ENCODE measurements at regions not wholly inside any gene's neighbourhood (a gene's known extent, or its start where the extent isn't known, plus 50 kb on each side); places are given as distances from the start of the nearest gene placed in this dataset.
"Not testable (repeated sequence)": the region's sequence is repeated elsewhere in the genome, so short reads cannot be mapped to it uniquely, and the experiment has no call there.

DNA sequence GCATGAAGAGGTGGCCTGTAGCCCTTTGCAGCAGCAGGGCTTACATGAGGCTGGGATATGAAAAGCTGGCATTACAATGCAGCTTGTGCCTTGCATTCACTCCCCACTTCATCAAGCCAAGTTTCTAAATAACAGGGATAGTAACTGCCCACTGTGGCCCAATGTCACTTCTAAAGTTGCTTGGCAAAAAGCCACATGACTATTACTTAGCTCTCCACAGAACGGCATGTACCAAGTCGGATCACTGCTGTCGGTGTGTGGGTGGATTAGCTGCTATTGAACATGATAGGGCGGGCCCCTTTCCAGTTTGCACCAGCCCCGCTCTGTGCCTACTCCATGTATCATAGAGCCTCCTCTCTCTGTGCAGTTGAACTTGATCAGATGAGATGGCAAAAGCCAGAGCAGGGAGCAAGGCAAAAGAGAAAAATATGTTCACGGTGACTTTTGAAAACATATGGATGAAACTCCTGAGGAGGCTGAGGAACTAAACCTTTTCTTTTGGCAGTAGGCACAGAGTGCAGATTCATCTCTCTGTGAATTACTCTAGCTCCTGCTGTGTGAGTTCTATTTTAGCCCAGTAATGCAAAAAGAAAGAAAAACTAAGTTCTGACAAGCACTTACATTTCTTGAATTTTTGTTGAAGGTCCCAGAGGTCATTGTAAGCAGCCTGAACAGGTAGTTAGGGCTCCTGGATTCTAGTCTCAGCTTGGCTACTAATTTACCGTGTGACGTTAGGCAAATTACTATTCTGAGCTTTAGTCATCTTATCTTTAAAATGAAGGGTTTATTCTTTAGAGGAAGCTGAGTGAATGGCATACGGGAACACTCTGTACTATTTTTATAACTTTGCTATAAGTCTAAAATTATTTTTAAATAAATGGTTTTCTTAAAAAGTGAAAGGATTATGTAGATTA lies 125.6 kb upstream of the NBPF9 start:
- H3K4me1 ChIP-seq (ENCODE audit: control insufficient read depth in 2 of 2, insufficient read depth in 2 of 2, low read length in 1 of 2); H3K36me3 ChIP-seq (ENCODE audit: control insufficient read depth in 2 of 2, insufficient read depth in 2 of 2, low read length in 1 of 2); H3K9me3 ChIP-seq (ENCODE audit: control insufficient read depth in 2 of 2, insufficient read depth in 1 of 2, low read depth in 1 of 2, low read length in 1 of 2); H3K4me3 ChIP-seq (ENCODE audit: low read depth in 1 of 2, low read length in 2 of 2); H3K27me3 ChIP-seq (ENCODE audit: control insufficient read depth in 1 of 2, insufficient read depth in 2 of 2, low read length in 2 of 2): not testable (repeated sequence)
- peak overlapping the region; percentile 71 to 82 for H3K27ac ChIP-seq (ENCODE audit: low read depth in 2 of 2, low read length in 1 of 2)
- WGBS, 2 donors: no CpG with 5 or more reads among the region's 9 CpGs

DNA sequence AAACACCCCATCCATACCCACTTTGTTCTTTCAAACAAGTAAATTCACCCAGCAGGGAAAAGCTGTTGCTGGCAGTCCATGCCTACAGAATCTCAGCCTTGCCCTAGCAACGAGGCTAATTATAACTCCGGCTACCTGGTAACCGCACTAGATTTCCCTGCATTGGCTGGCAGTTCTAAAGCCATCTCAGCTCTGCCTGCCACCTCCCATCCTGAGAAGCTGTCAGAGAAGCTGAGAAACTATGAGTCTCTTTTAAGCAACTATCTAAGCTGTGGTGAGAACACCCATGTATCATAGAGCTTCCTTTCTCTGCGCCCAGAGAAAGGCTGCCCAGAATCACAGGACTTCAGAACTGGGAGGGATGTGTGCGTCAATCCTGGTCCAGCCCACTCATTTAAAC lies 126.5 kb upstream of the NBPF9 start:
- H3K4me1 ChIP-seq (ENCODE audit: control insufficient read depth in 2 of 2, insufficient read depth in 2 of 2, low read length in 1 of 2); H3K27me3 ChIP-seq (ENCODE audit: control insufficient read depth in 1 of 2, insufficient read depth in 2 of 2, low read length in 2 of 2); H3K36me3 ChIP-seq (ENCODE audit: control insufficient read depth in 2 of 2, insufficient read depth in 2 of 2, low read length in 1 of 2); H3K9me3 ChIP-seq (ENCODE audit: control insufficient read depth in 2 of 2, insufficient read depth in 1 of 2, low read depth in 1 of 2, low read length in 1 of 2); H3K4me3 ChIP-seq (ENCODE audit: low read depth in 1 of 2, low read length in 2 of 2): not testable (repeated sequence)
- peak overlapping the region; percentile 31 to 42 for H3K27ac ChIP-seq (ENCODE audit: low read depth in 2 of 2, low read length in 1 of 2)
- WGBS, 2 donors: 41 to 46% methylated on average over 3 of the region's 5 CpGs

DNA sequence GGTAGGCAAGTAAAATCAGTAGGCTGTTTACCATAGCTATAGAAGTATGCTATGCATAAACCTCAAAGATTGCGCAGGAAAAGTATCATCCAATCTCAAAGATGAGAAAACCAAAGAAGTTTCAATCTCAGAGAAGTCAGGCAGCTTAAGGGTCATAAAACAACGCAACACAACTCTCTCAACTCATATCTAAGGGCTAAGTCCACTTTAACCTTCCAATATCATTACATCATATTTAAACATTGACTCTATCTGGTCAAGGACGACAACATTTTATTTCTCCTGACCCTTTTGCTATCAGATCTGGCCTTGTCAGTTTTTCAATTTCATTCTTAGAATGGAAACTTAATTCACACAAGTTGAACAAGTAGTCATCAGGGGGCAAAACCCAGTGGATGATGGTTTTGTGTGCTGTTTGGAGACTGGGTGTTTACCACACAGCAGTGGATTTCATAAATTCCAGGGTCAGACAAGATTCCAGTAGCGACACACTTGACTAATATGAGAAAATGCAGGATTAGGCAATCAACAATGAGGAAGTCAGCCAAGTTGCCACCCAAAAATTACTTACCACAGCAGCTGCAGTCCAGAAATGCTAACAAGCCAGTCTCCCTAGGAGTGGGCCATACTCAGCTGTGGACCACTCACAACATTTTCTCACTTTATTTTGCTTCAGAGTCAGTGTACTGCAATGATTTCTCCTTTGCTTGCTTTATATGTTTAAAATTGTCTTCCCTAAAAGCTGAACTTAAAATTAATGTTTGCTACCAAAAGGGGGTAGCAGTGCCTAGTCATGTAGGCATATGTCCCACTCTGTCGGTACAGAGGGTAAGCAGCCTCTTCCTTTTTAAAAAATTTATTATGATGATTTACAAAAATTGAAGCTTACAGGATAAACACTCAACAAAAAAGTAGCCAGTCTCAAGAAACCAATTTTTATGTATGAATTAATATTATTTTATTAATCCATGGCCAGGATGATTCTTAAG lies 131.9 kb upstream of the NBPF9 start:
- not testable (repeated sequence) for H3K36me3 ChIP-seq (ENCODE audit: control insufficient read depth in 2 of 2, insufficient read depth in 2 of 2, low read length in 1 of 2); H3K27ac ChIP-seq (ENCODE audit: low read depth in 2 of 2, low read length in 1 of 2); H3K27me3 ChIP-seq (ENCODE audit: control insufficient read depth in 1 of 2, insufficient read depth in 2 of 2, low read length in 2 of 2); H3K9me3 ChIP-seq (ENCODE audit: control insufficient read depth in 2 of 2, insufficient read depth in 1 of 2, low read depth in 1 of 2, low read length in 1 of 2); H3K4me1 ChIP-seq (ENCODE audit: control insufficient read depth in 2 of 2, insufficient read depth in 2 of 2, low read length in 1 of 2); H3K4me3 ChIP-seq (ENCODE audit: low read depth in 1 of 2, low read length in 2 of 2)
- no CpG with 5 or more reads among the region's 5 CpGs for WGBS, 2 donors

DNA sequence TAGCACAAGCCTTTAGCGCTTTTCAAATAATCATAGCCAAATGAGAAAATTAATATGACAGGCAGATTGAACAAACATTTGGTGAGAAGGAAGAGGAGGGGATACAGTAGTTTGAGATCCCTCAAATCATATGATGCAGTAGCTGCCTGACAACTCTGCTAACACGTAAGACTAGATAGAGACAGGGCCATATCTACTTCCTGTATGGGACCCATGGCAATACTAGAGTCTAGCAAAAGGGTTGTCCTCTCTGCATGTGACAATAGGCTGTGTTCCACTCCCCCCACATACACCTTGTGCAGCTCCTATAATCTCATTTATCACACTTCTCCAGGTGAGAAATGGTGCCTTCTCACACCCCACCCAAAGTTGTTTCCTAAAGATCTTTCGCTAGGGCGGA lies 134.2 kb upstream of the NBPF9 start:
- not testable (repeated sequence) for H3K9me3 ChIP-seq (ENCODE audit: control insufficient read depth in 2 of 2, insufficient read depth in 1 of 2, low read depth in 1 of 2, low read length in 1 of 2); H3K27me3 ChIP-seq (ENCODE audit: control insufficient read depth in 1 of 2, insufficient read depth in 2 of 2, low read length in 2 of 2); H3K4me3 ChIP-seq (ENCODE audit: low read depth in 1 of 2, low read length in 2 of 2); H3K36me3 ChIP-seq (ENCODE audit: control insufficient read depth in 2 of 2, insufficient read depth in 2 of 2, low read length in 1 of 2); H3K27ac ChIP-seq (ENCODE audit: low read depth in 2 of 2, low read length in 1 of 2); H3K4me1 ChIP-seq (ENCODE audit: control insufficient read depth in 2 of 2, insufficient read depth in 2 of 2, low read length in 1 of 2)
- WGBS, 2 donors: 82 to 91% methylated on average over 2 of the region's 4 CpGs

DNA sequence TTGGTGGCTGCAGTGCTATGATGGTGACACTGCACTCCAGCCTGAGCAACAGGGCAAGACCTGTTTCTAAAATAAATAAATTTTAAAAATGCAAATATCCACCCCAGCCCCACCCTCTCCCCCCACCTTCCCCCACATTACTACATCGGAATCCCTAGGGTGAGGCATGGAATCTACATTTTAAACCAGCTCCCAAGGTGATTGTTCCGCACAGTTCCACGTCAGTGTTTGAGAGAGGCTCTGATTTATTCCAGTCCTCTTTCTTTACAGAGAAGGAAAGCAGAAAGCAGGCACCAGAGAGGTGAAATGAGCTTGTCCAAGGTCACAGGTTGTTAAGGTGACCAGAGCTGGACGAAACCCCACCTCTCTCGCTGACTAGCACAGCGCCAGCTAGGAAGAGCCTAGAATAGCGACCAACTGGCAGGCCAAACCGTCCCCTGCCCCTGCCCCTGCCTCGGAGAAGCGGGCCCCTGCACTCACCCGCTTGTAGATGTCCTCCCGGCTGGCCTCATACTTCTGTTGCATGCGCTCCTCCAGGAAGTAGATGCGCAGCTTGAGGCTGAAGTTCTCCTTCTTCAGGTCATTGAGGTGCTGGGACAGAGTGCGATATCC lies 136.7 kb upstream of the NBPF9 start:
- H3K4me3 ChIP-seq (ENCODE audit: low read depth in 1 of 2, low read length in 2 of 2); H3K4me1 ChIP-seq (ENCODE audit: control insufficient read depth in 2 of 2, insufficient read depth in 2 of 2, low read length in 1 of 2); H3K27ac ChIP-seq (ENCODE audit: low read depth in 2 of 2, low read length in 1 of 2); H3K36me3 ChIP-seq (ENCODE audit: control insufficient read depth in 2 of 2, insufficient read depth in 2 of 2, low read length in 1 of 2); H3K27me3 ChIP-seq (ENCODE audit: control insufficient read depth in 1 of 2, insufficient read depth in 2 of 2, low read length in 2 of 2); H3K9me3 ChIP-seq (ENCODE audit: control insufficient read depth in 2 of 2, insufficient read depth in 1 of 2, low read depth in 1 of 2, low read length in 1 of 2): not testable (repeated sequence)
- WGBS, 2 donors: no CpG with 5 or more reads among the region's 15 CpGs

DNA sequence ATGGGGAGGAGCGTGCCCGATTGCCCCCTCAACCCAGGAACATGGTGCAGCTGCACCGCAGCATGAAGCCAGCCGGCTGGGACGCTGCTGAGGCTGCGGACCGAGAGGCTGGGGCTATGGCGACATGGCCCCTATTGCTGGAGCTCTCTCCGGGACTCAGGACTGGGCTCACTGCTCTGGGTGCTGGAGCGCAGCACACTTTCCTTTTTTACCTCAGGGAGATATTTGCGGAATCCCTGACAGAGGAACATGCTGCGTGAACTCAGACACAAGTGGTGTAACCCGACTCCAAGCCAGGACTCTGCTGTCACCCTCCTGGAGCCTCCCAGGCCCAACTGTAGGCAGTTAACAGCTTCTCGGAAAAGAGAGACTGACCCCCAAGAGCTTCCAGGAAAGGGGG lies 137.2 kb upstream of the NBPF9 start:
- no CpG with 5 or more reads among the region's 14 CpGs for WGBS, 2 donors
- not testable (repeated sequence) for H3K4me1 ChIP-seq (ENCODE audit: control insufficient read depth in 2 of 2, insufficient read depth in 2 of 2, low read length in 1 of 2); H3K9me3 ChIP-seq (ENCODE audit: control insufficient read depth in 2 of 2, insufficient read depth in 1 of 2, low read depth in 1 of 2, low read length in 1 of 2); H3K4me3 ChIP-seq (ENCODE audit: low read depth in 1 of 2, low read length in 2 of 2); H3K36me3 ChIP-seq (ENCODE audit: control insufficient read depth in 2 of 2, insufficient read depth in 2 of 2, low read length in 1 of 2); H3K27me3 ChIP-seq (ENCODE audit: control insufficient read depth in 1 of 2, insufficient read depth in 2 of 2, low read length in 2 of 2); H3K27ac ChIP-seq (ENCODE audit: low read depth in 2 of 2, low read length in 1 of 2)

DNA sequence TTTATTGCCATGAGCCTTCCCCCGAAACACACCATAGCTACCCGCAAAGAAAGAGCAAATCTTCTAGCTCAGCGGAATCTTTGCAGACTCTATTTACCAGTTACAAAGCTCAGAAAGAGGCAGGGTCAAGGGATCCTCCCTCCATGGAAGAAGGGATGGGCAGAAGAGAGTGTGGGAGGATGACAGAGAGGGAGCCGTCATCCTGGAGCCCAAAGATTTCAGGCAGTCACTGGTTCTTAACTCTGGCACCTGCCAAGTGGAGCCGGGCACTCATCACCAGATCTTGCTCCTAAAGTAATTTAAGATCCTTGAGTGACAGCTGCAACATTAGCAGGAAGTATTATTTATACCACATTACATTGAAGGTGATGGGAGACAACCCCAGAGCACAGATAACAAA lies 137.9 kb upstream of the NBPF9 start:
- not testable (repeated sequence) for H3K36me3 ChIP-seq (ENCODE audit: control insufficient read depth in 2 of 2, insufficient read depth in 2 of 2, low read length in 1 of 2); H3K27ac ChIP-seq (ENCODE audit: low read depth in 2 of 2, low read length in 1 of 2); H3K4me1 ChIP-seq (ENCODE audit: control insufficient read depth in 2 of 2, insufficient read depth in 2 of 2, low read length in 1 of 2); H3K27me3 ChIP-seq (ENCODE audit: control insufficient read depth in 1 of 2, insufficient read depth in 2 of 2, low read length in 2 of 2); H3K9me3 ChIP-seq (ENCODE audit: control insufficient read depth in 2 of 2, insufficient read depth in 1 of 2, low read depth in 1 of 2, low read length in 1 of 2); H3K4me3 ChIP-seq (ENCODE audit: low read depth in 1 of 2, low read length in 2 of 2)
- no CpG with 5 or more reads among the region's 5 CpGs for WGBS, 2 donors

DNA sequence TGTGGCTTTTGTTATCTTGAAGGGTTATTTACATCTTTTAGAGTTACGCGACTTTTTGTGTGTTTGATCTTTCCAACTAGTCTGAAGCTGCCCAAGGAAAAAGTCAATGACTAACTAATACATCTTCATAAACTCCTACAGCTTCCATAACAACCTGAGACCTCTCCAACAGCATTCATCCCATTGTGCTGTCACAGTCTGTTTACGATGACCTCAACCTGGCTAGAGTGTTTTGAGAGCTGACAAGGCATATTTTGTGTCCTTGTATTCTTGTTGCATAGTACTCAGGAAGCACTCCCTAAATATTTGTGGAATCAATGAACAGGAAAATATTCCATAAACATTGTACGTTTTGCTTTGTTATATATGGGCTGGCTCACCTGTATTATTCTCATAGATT lies 140.2 kb upstream of the NBPF9 start:
- WGBS, 2 donors: no CpG with 5 or more reads among the region's 4 CpGs
- not testable (repeated sequence) for H3K27ac ChIP-seq (ENCODE audit: low read depth in 2 of 2, low read length in 1 of 2); H3K4me1 ChIP-seq (ENCODE audit: control insufficient read depth in 2 of 2, insufficient read depth in 2 of 2, low read length in 1 of 2); H3K27me3 ChIP-seq (ENCODE audit: control insufficient read depth in 1 of 2, insufficient read depth in 2 of 2, low read length in 2 of 2); H3K4me3 ChIP-seq (ENCODE audit: low read depth in 1 of 2, low read length in 2 of 2); H3K9me3 ChIP-seq (ENCODE audit: control insufficient read depth in 2 of 2, insufficient read depth in 1 of 2, low read depth in 1 of 2, low read length in 1 of 2); H3K36me3 ChIP-seq (ENCODE audit: control insufficient read depth in 2 of 2, insufficient read depth in 2 of 2, low read length in 1 of 2)

DNA sequence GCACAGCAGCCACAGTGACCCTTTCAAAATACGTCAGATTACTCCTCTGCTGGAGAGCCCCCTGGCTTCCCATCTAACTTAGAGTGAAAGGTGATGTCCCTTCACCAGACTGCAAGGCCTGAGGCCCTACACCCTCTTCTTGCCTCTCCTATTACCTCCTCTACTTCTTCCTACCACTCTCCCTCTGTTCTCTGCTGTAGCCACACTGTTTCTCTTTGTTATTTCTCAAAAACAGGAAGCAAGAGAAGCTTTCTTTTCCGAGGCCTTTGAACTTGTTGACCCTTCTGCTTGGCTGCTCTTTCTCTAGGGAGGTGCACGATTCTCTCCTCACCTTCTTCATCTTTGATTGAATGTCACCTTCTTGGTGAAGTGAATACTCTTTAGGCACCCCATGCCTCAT lies 141.3 kb upstream of the NBPF9 start:
- not testable (repeated sequence) for H3K36me3 ChIP-seq (ENCODE audit: control insufficient read depth in 2 of 2, insufficient read depth in 2 of 2, low read length in 1 of 2); H3K4me1 ChIP-seq (ENCODE audit: control insufficient read depth in 2 of 2, insufficient read depth in 2 of 2, low read length in 1 of 2); H3K4me3 ChIP-seq (ENCODE audit: low read depth in 1 of 2, low read length in 2 of 2); H3K27me3 ChIP-seq (ENCODE audit: control insufficient read depth in 1 of 2, insufficient read depth in 2 of 2, low read length in 2 of 2); H3K9me3 ChIP-seq (ENCODE audit: control insufficient read depth in 2 of 2, insufficient read depth in 1 of 2, low read depth in 1 of 2, low read length in 1 of 2); H3K27ac ChIP-seq (ENCODE audit: low read depth in 2 of 2, low read length in 1 of 2)
- 54 to 65% methylated on average over 2 of the region's 3 CpGs for WGBS, 2 donors

Data from esophagus (tissue), 2 donors.